H9 (cell line): ENCODE measurements at regions not wholly inside any gene's neighbourhood (a gene's known extent, or its start where the extent isn't known, plus 50 kb on each side); places are given as distances from the start of the nearest gene placed in this dataset.

Source experiments
- DNase-seq: peaks from one replicate; pipeline ENCODE4 v3.0.0-alpha.2; 2017
- H2AFZ ChIP-seq: one replicate; pipeline ENCODE4 v1.6.1; 2013; ENCODE audit warnings: mild to moderate bottlenecking, low read length, control low read depth, moderate library complexity
- H2AK5ac ChIP-seq: 2 replicates; pipeline ENCODE4 v1.6.1; 2013; ENCODE audit warnings: low read length, control low read depth, mixed read lengths; ENCODE audit not compliant: insufficient read length
- H2BK120ac ChIP-seq: one replicate; pipeline ENCODE4 v1.6.1; 2013; ENCODE audit warnings: low read depth, mild to moderate bottlenecking, low read length, control low read depth, inconsistent platforms; ENCODE audit not compliant: poor library complexity, severe bottlenecking
- H2BK12ac ChIP-seq: 2 replicates; pipeline ENCODE4 v1.6.1; 2013; ENCODE audit warnings: low read length, control low read depth, mixed read lengths, low read depth; ENCODE audit not compliant: insufficient read length
- H2BK15ac ChIP-seq: 2 replicates; pipeline ENCODE4 v1.6.1; 2013; ENCODE audit warnings: low read depth, low read length, control low read depth
- H2BK20ac ChIP-seq: one replicate; pipeline ENCODE4 v1.6.1; 2013; ENCODE audit warnings: low read depth, mild to moderate bottlenecking, low read length, control low read depth, inconsistent platforms; ENCODE audit not compliant: poor library complexity, severe bottlenecking
- H2BK5ac ChIP-seq: 2 replicates; pipeline ENCODE4 v1.6.1; 2013; ENCODE audit warnings: low read length, control low read depth, mixed read lengths; ENCODE audit not compliant: insufficient read length
- H3K14ac ChIP-seq: 2 replicates; pipeline ENCODE4 v1.6.1; 2013; ENCODE audit warnings: low read length, control low read depth; ENCODE audit not compliant: insufficient read depth
- H3K18ac ChIP-seq: 2 replicates; pipeline ENCODE4 v1.6.1; 2013; ENCODE audit warnings: low read depth, mild to moderate bottlenecking, mixed read lengths, low read length, control low read depth; ENCODE audit not compliant: insufficient read length
- H3K23ac ChIP-seq: 2 replicates; pipeline ENCODE4 v1.6.1; 2013; ENCODE audit warnings: low read length, control low read depth, mixed read lengths, low read depth; ENCODE audit not compliant: insufficient read length
- H3K23me2 ChIP-seq: 2 replicates; pipeline ENCODE4 v1.6.1; 2013; ENCODE audit warnings: low read depth, mild to moderate bottlenecking, mixed read lengths, low read length, control low read depth; ENCODE audit not compliant: insufficient read length, poor library complexity, severe bottlenecking
- H3K27ac ChIP-seq: 2 replicates; pipeline ENCODE4 v1.5.1; 2013; ENCODE audit warnings: low read length, control low read depth, mixed read lengths, low read depth; ENCODE audit not compliant: insufficient read length
- H3K27me3 ChIP-seq: 2 replicates; pipeline ENCODE4 v1.6.1; 2013; ENCODE audit warnings: low read length, control low read depth, inconsistent platforms; ENCODE audit not compliant: insufficient read depth
- H3K4ac ChIP-seq: 2 replicates; pipeline ENCODE4 v1.6.1; 2013; ENCODE audit warnings: low read depth, mild to moderate bottlenecking, control low read depth, inconsistent platforms, low read length, moderate library complexity
- H3K4me1 ChIP-seq: 2 replicates; pipeline ENCODE4 v1.6.1; 2013; ENCODE audit warnings: low read length, control low read depth, inconsistent platforms; ENCODE audit not compliant: insufficient read depth
- H3K4me2 ChIP-seq: 2 replicates; pipeline ENCODE4 v1.6.1; 2013; ENCODE audit warnings: low read length, control low read depth, mixed read lengths; ENCODE audit not compliant: insufficient read length, insufficient read depth
- H3K56ac ChIP-seq: 2 replicates; pipeline ENCODE4 v1.6.1; 2013; ENCODE audit warnings: low read depth, mild to moderate bottlenecking, mixed read lengths, low read length, control low read depth; ENCODE audit not compliant: insufficient read length
- H3K79me1 ChIP-seq: 2 replicates; pipeline ENCODE4 v1.6.1; 2013; ENCODE audit warnings: low read depth, mild to moderate bottlenecking, moderate library complexity, low read length, control low read depth, inconsistent platforms; ENCODE audit not compliant: insufficient read depth, poor library complexity, severe bottlenecking
- H3K79me2 ChIP-seq: 2 replicates; pipeline ENCODE4 v1.6.1; 2013; ENCODE audit warnings: low read length, control low read depth, inconsistent platforms; ENCODE audit not compliant: insufficient read depth
- H3K9ac ChIP-seq: 2 replicates; pipeline ENCODE4 v1.6.1; 2013; ENCODE audit warnings: low read length, control low read depth, mixed read lengths; ENCODE audit not compliant: insufficient read length; ENCODE audit errors: extremely low read depth
- H3K9me3 ChIP-seq: one replicate; pipeline ENCODE4 v1.6.1; 2013; ENCODE audit warnings: low read depth, low read length, inconsistent platforms; ENCODE audit not compliant: control insufficient read depth
- H3T11ph ChIP-seq: one replicate; pipeline ENCODE4 v1.6.1; 2013; ENCODE audit warnings: mild to moderate bottlenecking, low read length, control low read depth, inconsistent platforms
- H4K20me1 ChIP-seq: one replicate; pipeline ENCODE4 v1.6.1; 2013; ENCODE audit not compliant: control insufficient read depth, insufficient read length, insufficient read depth
- H4K5ac ChIP-seq: 2 replicates; pipeline ENCODE4 v1.6.1; 2013; ENCODE audit warnings: low read depth, mild to moderate bottlenecking, mixed read lengths, low read length, control low read depth; ENCODE audit not compliant: insufficient read length
- H4K8ac ChIP-seq: replicated peaks from 2 replicates; pipeline ENCODE4 v1.6.1; 2013; ENCODE audit warnings: low read length, control low read depth, mixed read lengths, low read depth; ENCODE audit not compliant: insufficient read length
- H4K91ac ChIP-seq: 2 replicates; pipeline ENCODE4 v1.6.1; 2013; ENCODE audit warnings: low read depth, mild to moderate bottlenecking, moderate library complexity, mixed read lengths, low read length, control low read depth; ENCODE audit not compliant: insufficient read length
- H3K27ac Mint-ChIP-seq, 3 experiments: 2 replicates in 2 of 3; 3 replicates in 1 of 3; pipeline ENCODE4 v1.8.0; 2020 to 2021; ENCODE audit warnings: mixed read lengths in 3 of 3, mild to moderate bottlenecking in 1 of 3, moderate library complexity in 1 of 3
- H3K27me3 Mint-ChIP-seq: 2 replicates; pipeline ENCODE4 v1.8.0; 2021; ENCODE audit warnings: low read depth, mild to moderate bottlenecking, moderate library complexity, mixed read lengths
- H3K36me3 Mint-ChIP-seq, 3 experiments: 2 replicates in 2 of 3; 3 replicates in 1 of 3; pipeline ENCODE4 v1.8.0; 2020 to 2021; ENCODE audit warnings: low read depth in 3 of 3, mixed read lengths in 3 of 3; ENCODE audit not compliant: insufficient read depth in 1 of 3
- H3K4me1 Mint-ChIP-seq, 2 experiments: 2 replicates each; pipeline ENCODE4 v1.8.0; 2020; ENCODE audit warnings: mixed read lengths in 2 of 2
- H3K4me3 Mint-ChIP-seq, 2 experiments: 2 replicates in 1 of 2; 3 replicates in 1 of 2; pipeline ENCODE4 v1.8.0; 2020 to 2021; ENCODE audit warnings: mild to moderate bottlenecking in 2 of 2, mixed read lengths in 2 of 2, moderate library complexity in 1 of 2
- H3K9me3 Mint-ChIP-seq, 2 experiments: 2 replicates in 1 of 2; 3 replicates in 1 of 2; pipeline ENCODE4 v1.8.0; 2020; ENCODE audit warnings: mild to moderate bottlenecking in 2 of 2, mixed read lengths in 2 of 2, moderate library complexity in 1 of 2
- CTCF ChIP-seq: fragments of 200-600 bp; sonication (generic); conservative IDR thresholded peaks from 3 replicates; pipeline ENCODE4 v1.8.0; 2021; ENCODE audit warnings: antibody characterized with exemption, mild to moderate bottlenecking
- WGBS: extraction: QIAGEN DNeasy Blood & Tissue Kit; methylation state at CpG from one replicate; pipeline ENCODE4 v1.1.7; 2013; ENCODE audit warnings: missing lambda C conversion rate, low lambda C conversion rate, mixed read lengths; ENCODE audit not compliant: insufficient read length; ENCODE audit errors: extremely low coverage; 5-methylcytosine and 5-hydroxymethylcytosine counted together

GRCh38 chr10:57988964-57989363, 278.7 kb downstream of the IPMK start:
- H2BK5ac ChIP-seq: no peak overlapping the region
- no peak overlapping the region for H4K91ac ChIP-seq
- no peaks in the 10 kb centered on the region for H4K20me1 ChIP-seq
- WGBS: no CpG with 5 or more reads among the region's 2 CpGs
- no peak overlapping the region for H4K8ac ChIP-seq
- H3K27ac ChIP-seq: no peak overlapping the region
- no peaks in the 10 kb centered on the region for H3K79me2 ChIP-seq
- H3K4me2 ChIP-seq: no peak overlapping the region
- no peak overlapping the region for H3T11ph ChIP-seq
- H3K9ac ChIP-seq: no peak overlapping the region
- no peak overlapping the region for H3K23ac ChIP-seq
- Mint-ChIP-seq H3K36me3 (no peaks in the 10 kb centered on the region), H3K4me3 (no peak overlapping the region), H3K9me3 (no peaks in the 10 kb centered on the region), H3K4me1 (peaks cover 10 to 13% of the 10 kb centered on the region in 2 experiments), H3K27ac (no peak overlapping the region), H3K27me3 (no peaks in the 10 kb centered on the region)
- no peak overlapping the region for H2AK5ac ChIP-seq
- H3K79me1 ChIP-seq: no peaks in the 10 kb centered on the region
- H4K5ac ChIP-seq: no peak overlapping the region
- no peaks in the 10 kb centered on the region for H3K27me3 ChIP-seq
- no peak overlapping the region for H3K14ac ChIP-seq
- H3K18ac ChIP-seq: no peak overlapping the region
- no peaks in the 10 kb centered on the region for H3K9me3 ChIP-seq
- H2BK15ac ChIP-seq: no peak overlapping the region
- DNase-seq: no peak
- H2AFZ ChIP-seq: no peak overlapping the region
- H3K23me2 ChIP-seq: no peaks in the 10 kb centered on the region
- no peak overlapping the region for H2BK120ac ChIP-seq
- no peak for TF ChIP-seq CTCF
- no peak overlapping the region for H2BK12ac ChIP-seq
- no peak overlapping the region for H3K4ac ChIP-seq
- 0 out of 2 replicates have a peak, but pooled peaks cover 2% of the 10 kb centered on the region for H3K4me1 ChIP-seq
- H2BK20ac ChIP-seq: no peak overlapping the region
- no peak overlapping the region for H3K56ac ChIP-seq
